ENCODE measurements at regions not wholly inside any gene's neighbourhood (a gene's known extent, or its start where the extent isn't known, plus 50 kb on each side); places are given as distances from the start of the nearest gene placed in this dataset.

GRCh38 chr2:196239622-196240587 lies 68.5 kb upstream of the STK17B start:
- Mint-ChIP-seq H3K4me1 (ENCODE audit: unreplicated experiment) (peaks cover 11% of the 10 kb centered on the region), H3K27ac (no peak overlapping the region), H3K27me3 (no peaks in the 10 kb centered on the region), H3K36me3 (peaks cover 21% of the 10 kb centered on the region), H3K4me3 (no peak overlapping the region), H3K9me3 (peaks cover 4% of the 10 kb centered on the region)
- TF ChIP-seq CTCF (conservative IDR thresholded peaks at IDR 0.05), result no peak
- no peak for DNase-seq (ENCODE audit: extremely low spot score, unreplicated experiment)

- no peak for DNase-seq (ENCODE audit: extremely low spot score, unreplicated experiment)
- H3K4me3 Mint-ChIP-seq, result no peak overlapping the region
These were observed 69.8 kb upstream of the STK17B start for GRCh38 chr2:196241175-196241574.

GRCh38 chr2:196242131-196242620 lies 70.8 kb upstream of the STK17B start:
- no peak for DNase-seq (ENCODE audit: extremely low spot score, unreplicated experiment)
- Mint-ChIP-seq H3K27ac (no peak overlapping the region), H3K9me3 (peaks cover 7% of the 10 kb centered on the region), H3K36me3 (peaks cover 19% of the 10 kb centered on the region), H3K4me1 (ENCODE audit: unreplicated experiment) (peaks cover 24% of the 10 kb centered on the region), H3K27me3 (no peaks in the 10 kb centered on the region), H3K4me3 (no peak overlapping the region)
- TF ChIP-seq CTCF (conservative IDR thresholded peaks at IDR 0.05), result no peak

More at GRCh38 chr2:196241175-196241574, 69.8 kb upstream of the STK17B start:
- TF ChIP-seq CTCF (conservative IDR thresholded peaks at IDR 0.05), result no peak
- peaks cover 7% of the 10 kb centered on the region for H3K9me3 Mint-ChIP-seq
- H3K4me1 Mint-ChIP-seq (ENCODE audit: unreplicated experiment), result peaks cover 24% of the 10 kb centered on the region
- H3K27me3 Mint-ChIP-seq, result no peaks in the 10 kb centered on the region
- H3K36me3 Mint-ChIP-seq, result peaks cover 24% of the 10 kb centered on the region
- no peak overlapping the region for H3K27ac Mint-ChIP-seq

DNA sequence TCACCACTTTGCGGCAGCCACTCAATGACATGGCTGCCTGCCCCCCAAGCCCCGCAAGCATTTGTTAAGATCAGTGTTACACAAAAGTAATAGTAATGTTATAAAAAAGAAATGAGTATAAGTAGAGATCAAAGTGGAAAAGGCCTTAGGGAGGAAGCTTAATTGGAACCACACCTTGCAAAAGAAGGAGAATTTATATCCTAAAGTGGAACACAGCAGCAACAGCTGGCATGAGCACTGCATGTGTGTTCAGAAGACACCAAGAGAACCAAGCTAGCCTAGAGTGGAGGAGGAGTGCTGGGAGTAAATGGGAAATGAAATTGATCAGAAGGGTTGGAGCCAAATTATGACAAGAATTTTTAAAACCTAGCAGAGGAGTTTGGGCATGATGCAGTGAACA lies 73.1 kb upstream of the STK17B start:
- DNase-seq (ENCODE audit: extremely low spot score, unreplicated experiment), result no peak
- no peaks in the 10 kb centered on the region for H3K27me3 Mint-ChIP-seq
- peak overlapping the region; percentile 50 for H3K27ac Mint-ChIP-seq
- H3K9me3 Mint-ChIP-seq, result peaks cover 3% of the 10 kb centered on the region
- no peak for TF ChIP-seq CTCF (conservative IDR thresholded peaks at IDR 0.05)
- H3K36me3 Mint-ChIP-seq, result peaks cover 7% of the 10 kb centered on the region
- H3K4me3 Mint-ChIP-seq, result no peak overlapping the region
- H3K4me1 Mint-ChIP-seq (ENCODE audit: unreplicated experiment), result peaks cover 24% of the 10 kb centered on the region

DNA sequence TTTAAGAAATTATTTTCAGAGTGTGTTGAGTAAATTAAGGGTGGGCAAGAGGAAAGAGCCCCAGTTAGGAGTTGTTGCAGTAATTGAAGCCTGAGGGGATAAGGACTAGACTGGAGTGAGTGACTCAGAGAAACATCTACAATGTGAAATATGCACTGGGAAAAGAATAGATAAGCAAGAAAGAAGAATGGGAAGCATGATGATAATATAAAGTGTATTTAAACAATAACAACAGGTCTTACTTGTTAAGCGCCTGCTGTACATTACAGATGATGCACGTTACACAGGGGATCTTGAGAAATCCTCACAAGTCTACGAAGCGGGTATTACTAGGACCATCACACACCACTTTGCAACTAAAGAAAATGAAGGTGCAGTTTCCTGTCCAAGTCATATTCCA lies 73.6 kb upstream of the STK17B start:
- Mint-ChIP-seq H3K27me3 (no peaks in the 10 kb centered on the region), H3K4me3 (no peak overlapping the region), H3K36me3 (peaks cover 3% of the 10 kb centered on the region), H3K27ac (peak overlapping the region; percentile 50), H3K9me3 (peaks cover 3% of the 10 kb centered on the region), H3K4me1 (ENCODE audit: unreplicated experiment) (peaks cover 21% of the 10 kb centered on the region)
- TF ChIP-seq CTCF (conservative IDR thresholded peaks at IDR 0.05), result no peak
- no peak for DNase-seq (ENCODE audit: extremely low spot score, unreplicated experiment)

Measured in type B pancreatic cell (in vitro differentiated cells).